ENCODE measurements at regions not wholly inside any gene's neighbourhood (a gene's known extent, or its start where the extent isn't known, plus 50 kb on each side); places are given as distances from the start of the nearest gene placed in this dataset.

DNA sequence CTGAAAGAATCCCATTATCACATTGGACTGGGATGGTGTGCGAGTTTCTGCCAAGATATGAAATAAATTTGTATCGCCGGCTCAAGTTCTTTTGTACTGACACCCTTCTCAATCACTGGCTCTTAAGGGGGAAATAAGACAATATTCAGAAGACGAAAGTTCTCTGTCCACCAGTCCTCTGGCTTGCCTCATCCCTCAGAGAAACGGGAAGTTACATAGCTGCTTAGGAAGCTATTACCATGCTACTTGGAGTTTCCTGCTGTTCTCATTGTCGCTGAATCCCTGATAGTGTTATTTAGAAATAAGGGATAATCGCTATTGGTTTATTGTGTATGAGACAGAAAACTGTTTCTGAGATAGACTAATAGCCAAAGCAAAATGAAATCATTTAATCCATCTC lies 205.0 kb upstream of the ZNF521 start:
- H3K4me3 ChIP-seq (ENCODE audit: low read depth, low read length) = no peak overlapping the region
- TF ChIP-seq CTCF (conservative IDR thresholded peaks at IDR 0.05; ENCODE audit: low read depth, low read length) = no peak
- no peak for DNase-seq (ENCODE audit: low read depth)

- H3K4me3 ChIP-seq (ENCODE audit: low read depth, low read length) = no peak overlapping the region
- no peak for DNase-seq (ENCODE audit: low read depth)
- TF ChIP-seq CTCF (conservative IDR thresholded peaks at IDR 0.05; ENCODE audit: low read depth, low read length) = no peak
Measured at GRCh38 chr18:25553631-25554263, 201.8 kb upstream of the ZNF521 start.

DNA sequence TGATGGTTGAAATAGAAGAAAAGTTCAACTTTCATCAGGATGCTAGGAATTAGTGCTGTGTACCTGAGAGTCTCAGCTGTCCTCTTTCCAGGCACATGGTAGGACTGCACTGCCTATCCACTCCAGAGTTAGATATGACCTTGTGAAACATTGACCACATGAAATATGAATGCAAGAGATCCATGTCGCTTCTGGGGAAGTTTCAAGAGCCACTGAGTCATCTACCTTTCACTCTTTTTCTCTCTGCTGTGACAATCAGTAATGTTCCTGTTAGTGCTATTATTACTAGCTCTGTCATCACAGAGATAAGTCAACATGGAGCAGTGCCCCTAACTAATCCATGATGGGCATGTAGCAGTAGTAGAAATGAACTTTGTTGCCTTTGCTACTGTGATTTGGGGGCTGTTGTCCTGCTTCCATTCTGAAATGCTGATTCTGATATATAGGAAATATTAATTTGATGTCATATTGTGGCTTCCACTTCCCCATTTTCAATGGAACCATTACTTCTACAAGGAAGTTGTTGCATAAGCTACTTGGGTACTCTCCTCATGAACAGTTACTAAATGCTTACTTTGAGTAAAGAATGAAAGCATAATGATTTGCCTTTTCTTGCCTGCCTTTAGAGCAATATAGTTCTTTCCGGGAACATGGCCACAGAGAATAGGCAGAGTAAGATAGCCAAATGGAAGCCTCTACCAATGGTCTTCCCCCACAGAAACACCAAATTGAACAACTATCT lies 192.8 kb upstream of the ZNF521 start:
- no peak for DNase-seq (ENCODE audit: low read depth)
- no peak overlapping the region for H3K4me3 ChIP-seq (ENCODE audit: low read depth, low read length)
- TF ChIP-seq CTCF (conservative IDR thresholded peaks at IDR 0.05; ENCODE audit: low read depth, low read length) = no peak

DNA sequence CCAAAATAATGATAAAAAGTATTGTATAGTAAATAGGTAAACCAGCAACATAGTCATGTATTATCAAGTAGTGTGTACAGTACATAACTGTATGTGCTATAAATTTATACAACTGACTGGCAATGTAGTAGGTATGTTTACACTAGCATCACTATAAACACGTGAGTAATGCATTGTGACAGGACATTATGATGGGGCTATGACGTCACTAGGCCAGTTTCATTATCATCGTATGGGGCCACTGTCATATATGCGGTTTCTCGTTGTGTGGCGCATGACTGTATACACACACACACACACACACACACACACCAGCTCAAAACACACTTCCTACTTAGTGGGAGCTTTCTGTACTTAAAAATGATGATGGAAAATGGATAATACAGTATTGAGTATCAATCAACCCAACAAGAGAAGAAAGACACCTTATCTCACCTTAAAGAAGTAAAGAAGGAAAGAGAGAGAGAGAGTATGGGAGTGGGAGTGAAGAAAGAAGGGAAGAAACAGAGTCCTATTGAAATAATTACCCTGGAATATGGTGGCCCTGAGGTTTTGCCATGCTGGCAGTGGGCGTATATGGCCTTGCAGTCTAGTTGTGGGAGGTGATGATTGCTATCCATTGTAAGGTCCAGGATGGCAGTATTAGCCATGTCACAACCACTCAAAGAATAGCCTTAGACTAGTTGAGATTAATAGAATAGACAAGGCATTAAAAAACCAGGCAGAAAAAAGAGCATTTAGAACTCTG lies 186.4 kb upstream of the ZNF521 start:
- no peak overlapping the region for H3K4me3 ChIP-seq (ENCODE audit: low read depth, low read length)
- no peak for DNase-seq (ENCODE audit: low read depth)
- no peak for TF ChIP-seq CTCF (conservative IDR thresholded peaks at IDR 0.05; ENCODE audit: low read depth, low read length)

DNA sequence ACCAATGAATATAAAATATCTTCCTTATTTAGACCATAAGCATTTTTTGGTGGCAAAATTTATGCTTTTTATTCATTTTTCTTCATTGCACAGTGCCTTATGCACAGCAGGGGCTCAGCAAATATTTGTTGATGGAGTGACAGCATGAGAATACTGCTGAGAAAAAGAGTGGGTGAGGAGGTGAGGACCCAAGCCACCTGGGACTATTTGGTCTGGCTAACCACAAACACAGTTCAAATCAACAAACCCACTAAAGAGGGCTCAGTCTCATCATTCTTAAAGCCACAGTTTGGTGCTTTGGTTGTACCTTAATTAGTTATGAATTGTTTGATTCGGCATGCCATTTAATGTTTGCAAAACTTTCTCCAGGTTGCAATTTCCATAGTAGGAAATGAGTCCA lies 183.5 kb upstream of the ZNF521 start:
- DNase-seq (ENCODE audit: low read depth) = no peak
- no peak overlapping the region for H3K4me3 ChIP-seq (ENCODE audit: low read depth, low read length)
- TF ChIP-seq CTCF (conservative IDR thresholded peaks at IDR 0.05; ENCODE audit: low read depth, low read length) = no peak

- no peak for TF ChIP-seq CTCF (conservative IDR thresholded peaks at IDR 0.05; ENCODE audit: low read depth, low read length)
- DNase-seq (ENCODE audit: low read depth) = no peak
Measured at GRCh38 chr18:25534401-25534800, 182.4 kb upstream of the ZNF521 start.

More at GRCh38 chr18:25534401-25534800, 182.4 kb upstream of the ZNF521 start:
- H3K4me3 ChIP-seq (ENCODE audit: low read depth, low read length) = no peak overlapping the region
